MM.1S (cell line): ENCODE measurements at regions not wholly inside any gene's neighbourhood (a gene's known extent, or its start where the extent isn't known, plus 50 kb on each side); places are given as distances from the start of the nearest gene placed in this dataset.
"Not testable (repeated sequence)": the region's sequence is repeated elsewhere in the genome, so short reads cannot be mapped to it uniquely, and the experiment has no call there.

Experiments
- DNase-seq: peaks from one replicate; pipeline ENCODE4 v3.0.0-alpha.2; 2015
- H2AFZ ChIP-seq: fragments of 300-600 bp; sonication (generic); 2 replicates; pipeline ENCODE4 v1.6.0; 2016; ENCODE audit warnings: antibody characterized with exemption, low read length
- H3F3A ChIP-seq: fragments of 300-600 bp; sonication (generic); 2 replicates; pipeline ENCODE4 v1.6.1; 2016; ENCODE audit warnings: mild to moderate bottlenecking, antibody characterized with exemption, low read length, moderate library complexity, mixed read lengths; ENCODE audit not compliant: insufficient read depth
- H3K27ac ChIP-seq: fragments of 300-600 bp; sonication (generic); 2 replicates; pipeline ENCODE4 v1.5.1; 2016; ENCODE audit warnings: mild to moderate bottlenecking, low read length
- H3K27me3 ChIP-seq: fragments of 300-600 bp; sonication (generic); replicated peaks from 2 replicates; pipeline ENCODE4 v1.6.0; 2016; ENCODE audit warnings: low read length; ENCODE audit not compliant: insufficient read depth
- H3K36me3 ChIP-seq: fragments of 300-600 bp; sonication (generic); replicated peaks from 2 replicates; pipeline ENCODE4 v1.6.1; 2016; ENCODE audit warnings: mild to moderate bottlenecking, low read length, mixed read lengths; ENCODE audit not compliant: insufficient read depth
- H3K4me1 ChIP-seq: fragments of 300-600 bp; sonication (generic); 2 replicates; pipeline ENCODE4 v1.6.1; 2016; ENCODE audit warnings: low read length, mixed read lengths
- H3K4me2 ChIP-seq: fragments of 300-600 bp; sonication (generic); 2 replicates; pipeline ENCODE4 v1.6.0; 2016; ENCODE audit warnings: low read depth, low read length
- H3K4me3 ChIP-seq: fragments of 300-600 bp; sonication (generic); 2 replicates; pipeline ENCODE4 v1.5.1; 2016; ENCODE audit warnings: low read length, mixed read lengths
- H3K79me2 ChIP-seq: fragments of 300-600 bp; sonication (generic); 2 replicates; pipeline ENCODE4 v1.6.1; 2016; ENCODE audit warnings: mixed run types, low read length, mixed read lengths
- H3K9ac ChIP-seq: fragments of 300-600 bp; sonication (generic); 2 replicates; pipeline ENCODE4 v1.6.1; 2016; ENCODE audit warnings: low read length, mixed read lengths
- H3K9me2 ChIP-seq: fragments of 300-600 bp; sonication (generic); replicated peaks from 2 replicates; pipeline ENCODE4 v1.6.1; 2016; ENCODE audit warnings: mild to moderate bottlenecking, low read length, mixed read lengths; ENCODE audit not compliant: insufficient read depth
- H3K9me3 ChIP-seq: fragments of 300-600 bp; sonication (generic); replicated peaks from 2 replicates; pipeline ENCODE4 v1.6.1; 2016; ENCODE audit warnings: mild to moderate bottlenecking, low read length, mixed read lengths; ENCODE audit not compliant: insufficient read depth
- H4K20me1 ChIP-seq: fragments of 300-600 bp; sonication (generic); 2 replicates; pipeline ENCODE4 v1.6.1; 2016; ENCODE audit warnings: mild to moderate bottlenecking, low read length, moderate library complexity, mixed read lengths; ENCODE audit not compliant: insufficient read depth
- CTCF ChIP-seq: fragments of 300-600 bp; sonication (generic); IDR thresholded peaks from 2 replicates; pipeline ENCODE4 v1.5.1; 2016; ENCODE audit warnings: antibody characterized with exemption, low read length, mixed read lengths
- EZH2 ChIP-seq: fragments of 300-600 bp; sonication (generic); optimal IDR thresholded peaks from 2 replicates; pipeline ENCODE3; 2017; ENCODE audit warnings: low read depth, mild to moderate bottlenecking, antibody characterized with exemption, low read length, mixed read lengths
- EZH2phosphoT487 ChIP-seq: fragments of 300-600 bp; sonication (generic); IDR thresholded peaks from 2 replicates; pipeline ENCODE4 v1.6.1; 2018; ENCODE audit warnings: antibody characterized with exemption, low read length

DNA sequence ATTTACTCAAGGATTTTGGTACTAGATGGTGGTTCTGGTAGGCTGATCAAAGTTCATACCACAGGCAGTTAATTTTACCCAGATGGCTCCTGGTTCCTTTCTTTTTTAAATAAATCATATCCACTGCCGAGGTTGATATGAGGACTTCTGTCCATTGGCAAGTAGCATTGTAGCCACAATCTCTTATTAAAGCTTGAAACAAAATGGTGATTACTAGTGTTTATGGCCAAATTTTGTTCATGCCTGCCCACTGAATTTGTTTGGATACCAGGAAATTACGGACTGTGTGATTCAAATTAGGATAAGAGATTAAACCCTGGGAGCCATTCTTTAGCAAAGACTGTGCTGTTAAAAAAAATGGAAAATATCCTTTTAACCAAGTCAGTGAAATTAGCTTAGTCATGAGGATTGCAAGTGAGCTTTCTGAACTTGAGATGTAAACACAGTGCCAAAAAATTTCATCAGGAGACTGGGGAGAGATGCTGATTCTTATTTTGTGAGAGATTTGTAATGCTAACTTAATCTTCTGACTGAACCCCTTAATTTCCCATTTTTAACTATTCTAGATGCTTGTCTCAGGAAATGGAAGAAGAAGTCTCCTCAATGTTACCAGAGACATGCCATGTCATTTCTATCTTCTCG, 893.5 kb upstream of the ADAMTS5 start:
- not testable (repeated sequence) for H3K9me2 ChIP-seq, H3K9ac ChIP-seq, H3K27ac ChIP-seq, H4K20me1 ChIP-seq, H3K4me1 ChIP-seq, H3K27me3 ChIP-seq, H3K4me3 ChIP-seq, H3K36me3 ChIP-seq, H3K79me2 ChIP-seq, H2AFZ ChIP-seq, H3F3A ChIP-seq, H3K4me2 ChIP-seq, H3K9me3 ChIP-seq, DNase-seq

GRCh38 chr21:27858053-27858825, 891.4 kb upstream of the ADAMTS5 start:
- not testable (repeated sequence) for H3K9me2 ChIP-seq, H4K20me1 ChIP-seq, DNase-seq, H2AFZ ChIP-seq, H3K36me3 ChIP-seq, H3K27me3 ChIP-seq, H3K9ac ChIP-seq, H3K4me2 ChIP-seq, H3K27ac ChIP-seq, H3K4me1 ChIP-seq, H3K9me3 ChIP-seq, H3K4me3 ChIP-seq, H3F3A ChIP-seq, H3K79me2 ChIP-seq

DNA sequence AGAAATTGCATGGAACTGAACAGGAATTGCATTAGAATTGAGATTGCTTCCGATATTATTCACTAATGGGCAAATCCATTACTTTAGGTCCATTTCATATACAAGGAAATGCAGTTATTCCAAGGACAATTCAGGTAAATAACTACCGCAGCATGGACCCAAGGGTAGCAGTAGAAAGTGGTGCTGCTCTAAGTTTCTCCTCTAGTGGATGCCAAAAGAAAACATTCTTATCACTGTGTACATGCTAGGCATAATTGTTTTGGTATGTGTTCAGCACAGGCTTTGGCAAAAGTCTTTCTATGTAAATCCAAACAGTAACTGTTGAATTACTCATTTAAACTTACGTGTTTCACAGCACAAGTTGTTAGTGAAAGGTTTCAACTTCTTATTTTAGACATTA, 890.1 kb upstream of the ADAMTS5 start:
- not testable (repeated sequence) for H3K4me3 ChIP-seq, H3K4me1 ChIP-seq, H3K9me3 ChIP-seq, H3K9ac ChIP-seq, H3K27ac ChIP-seq, H3K4me2 ChIP-seq, H3F3A ChIP-seq, H2AFZ ChIP-seq, H3K9me2 ChIP-seq, H4K20me1 ChIP-seq, H3K27me3 ChIP-seq, H3K36me3 ChIP-seq, H3K79me2 ChIP-seq, DNase-seq

GRCh38 chr21:27841084-27841672, 874.3 kb upstream of the ADAMTS5 start:
- H3K4me1 ChIP-seq, result no peaks in the 10 kb centered on the region
- H3K9me2 ChIP-seq, result no peaks in the 10 kb centered on the region
- no peaks in the 10 kb centered on the region for H3K36me3 ChIP-seq
- H3K4me3 ChIP-seq, result no peak overlapping the region
- no peaks in the 10 kb centered on the region for H3K27me3 ChIP-seq
- no peak for DNase-seq
- no peak overlapping the region for H3K27ac ChIP-seq
- H2AFZ ChIP-seq, result no peak overlapping the region
- H4K20me1 ChIP-seq, result no peaks in the 10 kb centered on the region
- no peaks in the 10 kb centered on the region for H3K9me3 ChIP-seq
- no peaks in the 10 kb centered on the region for H3K79me2 ChIP-seq
- TF ChIP-seq EZH2phosphoT487 (no peak), CTCF (no peak), EZH2 (no peak)
- no peaks in the 10 kb centered on the region for H3F3A ChIP-seq
- no peak overlapping the region for H3K9ac ChIP-seq
- no peak overlapping the region for H3K4me2 ChIP-seq
